HG03159 (cell line): ENCODE measurements at regions not wholly inside any gene's neighbourhood (a gene's known extent, or its start where the extent isn't known, plus 50 kb on each side); places are given as distances from the start of the nearest gene placed in this dataset.

Experiments
- ATAC-seq: cut with Tn5 transposase; IDR thresholded peaks from one replicate; pipeline ENCODE4 v1.9.1; 2021; ENCODE audit warnings: mild to moderate bottlenecking, moderate library complexity; ENCODE audit not compliant: unreplicated experiment

DNA sequence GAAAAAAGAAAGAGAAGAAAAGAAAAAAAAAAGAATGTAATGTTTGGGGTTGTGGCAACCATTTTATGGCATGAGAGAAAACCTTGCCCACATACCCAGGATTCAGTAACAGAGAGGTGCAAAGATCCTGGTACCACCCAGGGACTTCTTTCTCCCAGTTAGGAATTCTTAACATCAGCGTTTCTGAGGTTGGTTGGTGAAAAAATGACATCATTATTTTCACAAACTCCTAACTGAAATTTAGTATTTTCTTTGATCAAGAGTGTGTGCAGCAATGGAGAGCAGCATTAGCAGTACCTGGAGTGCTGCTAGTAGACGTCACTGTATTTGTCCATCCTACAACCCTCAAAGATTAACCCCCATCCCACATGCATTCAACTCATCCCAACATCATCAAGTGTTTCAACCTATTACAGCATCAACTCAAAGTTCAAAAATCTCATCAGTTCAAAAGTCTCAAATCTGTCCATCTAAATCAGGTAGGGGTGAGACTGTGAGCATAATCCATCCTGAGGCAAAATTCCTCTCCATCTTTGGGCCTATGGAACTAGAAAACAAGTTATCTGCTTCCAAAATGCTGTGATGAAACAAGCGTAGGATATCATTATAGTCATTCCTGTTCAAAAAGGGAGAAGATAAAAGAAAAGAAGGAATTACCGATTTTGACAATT lies 60.1 kb upstream of the MSX2 start:
- no peak for ATAC-seq

DNA sequence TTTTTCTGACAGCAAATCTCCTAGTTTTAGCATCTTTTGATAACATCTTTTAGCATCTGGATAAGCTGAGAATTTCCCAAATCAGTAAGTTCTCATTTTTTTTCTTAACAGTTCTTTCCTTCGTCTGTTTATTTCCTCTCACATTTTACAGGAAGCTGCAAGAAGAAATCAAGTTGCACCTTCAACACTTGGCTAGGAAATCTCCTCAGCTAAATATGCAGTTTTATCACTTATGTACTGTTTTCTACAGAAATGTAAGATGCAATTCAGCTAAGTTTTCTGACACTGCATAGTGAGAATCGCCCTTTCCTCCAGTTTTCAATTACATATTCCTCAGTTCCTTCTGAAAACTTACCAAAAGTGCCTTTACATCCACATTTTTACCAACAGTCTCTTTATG lies 59.0 kb upstream of the MSX2 start:
- no peak for ATAC-seq

DNA sequence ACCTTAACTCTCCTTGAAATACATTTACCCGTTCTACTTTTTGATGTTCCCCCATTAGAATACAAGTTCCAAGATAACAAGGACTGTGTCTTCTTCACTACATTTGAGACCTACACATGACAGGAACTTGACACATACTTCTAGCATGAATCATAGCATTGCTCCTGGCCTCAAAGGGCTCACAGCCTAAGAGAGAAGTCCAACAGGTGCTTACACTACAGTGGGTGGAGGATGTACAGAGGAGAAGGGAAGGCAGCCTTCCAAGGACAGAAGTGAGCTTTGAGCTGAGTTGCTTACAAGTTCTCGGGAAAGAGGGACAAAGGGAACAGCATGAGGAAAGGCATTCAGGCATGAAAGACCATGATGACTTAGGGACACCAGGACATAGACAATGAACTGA lies 56.9 kb upstream of the MSX2 start:
- ATAC-seq: no peak

DNA sequence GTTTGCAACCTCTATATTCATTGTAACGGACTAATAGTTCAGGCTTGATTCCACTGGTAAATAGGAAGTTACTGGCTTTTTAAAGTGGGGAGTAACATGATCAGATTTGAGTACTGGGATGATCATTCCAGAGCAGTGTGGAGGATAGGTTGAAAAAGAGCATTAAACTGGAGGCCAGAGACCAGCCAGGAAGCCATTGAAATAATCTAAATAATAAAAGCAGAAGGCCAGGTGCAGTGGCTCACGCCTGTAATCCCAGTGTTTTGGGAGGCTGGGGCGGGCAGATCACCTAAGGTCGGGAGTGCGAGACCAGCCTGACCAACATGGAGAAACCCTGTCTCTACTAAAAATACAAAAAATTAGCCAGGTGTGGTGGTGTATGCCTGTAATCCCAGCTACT lies 56.0 kb upstream of the MSX2 start:
- ATAC-seq: no peak
